HCT116 (cell line): ENCODE measurements at regions not wholly inside any gene's neighbourhood (a gene's known extent, or its start where the extent isn't known, plus 50 kb on each side); places are given as distances from the start of the nearest gene placed in this dataset.

Source experiments
- ATAC-seq: fragments of 200-7000 bp; cut with Tn5 transposase; 2 replicates; pipeline ENCODE4 v1.9.1; 2020; ENCODE audit warnings: mild to moderate bottlenecking, moderate library complexity
- BruUV-seq: library from RNA; stranded (reverse); fragments of 400-500 nt; replicated peaks from 2 replicates; lab custom pipeline; 2021; lab: Mats Ljungman, UMichigan
- CTCF ChIA-PET: fragments of 300-600 bp; sonication (Branson Sonifier 250); formaldehyde crosslinking; loops from one replicate; lab custom pipeline; 2021; ENCODE audit warnings: antibody characterized with exemption; lab: Charles Lee
- POLR2A ChIA-PET: fragments of 300-600, 350-600 bp; sonication (Branson Sonifier 250); formaldehyde crosslinking; loops from one replicate; lab custom pipeline; 2021; ENCODE audit warnings: antibody characterized with exemption; lab: Charles Lee
- RAD21 ChIA-PET, 2 experiments: fragments of 300-600 bp; sonication (Branson Sonifier 250); formaldehyde crosslinking; loops; one replicate each; lab custom pipeline; 2023; ENCODE audit warnings: low total read pairs in 2 of 2; ENCODE audit not compliant: uncharacterized antibody in 2 of 2, unreplicated experiment in 2 of 2, low non-redundant PET in 1 of 2; lab: Charles Lee
- DNase-seq: peaks from one replicate; pipeline ENCODE4 v3.0.0-alpha.2; 2010; ENCODE audit warnings: low read depth, low spot score
- H2AFZ ChIP-seq: fragments of 200-600 bp; shearing (Covaris generic), sonication (generic); 2 replicates; pipeline ENCODE4 v1.6.1; 2017; ENCODE audit warnings: low read depth, mixed run types, mixed read lengths, antibody characterized with exemption, low read length; ENCODE audit not compliant: poor library complexity, severe bottlenecking
- H3K27ac ChIP-seq: 2 replicates; pipeline ENCODE4 v1.5.1; 2012; ENCODE audit warnings: low read depth, low read length
- H3K27me3 ChIP-seq: fragments of 200-600 bp; sonication (generic); 2 replicates; pipeline ENCODE4 v1.6.1; 2016; ENCODE audit warnings: mixed run types, low read length, mixed read lengths; ENCODE audit not compliant: insufficient read depth
- H3K36me3 ChIP-seq, 2 experiments: fragments of 200-500 bp in 1 of 2; fragments of 200-600 bp in 1 of 2; sonication (Bioruptor generic) in 1 of 2; sonication (generic) in 1 of 2; 2 replicates each; pipeline versions ENCODE4 v1.5.1 to v1.6.1; 2014 to 2016; ENCODE audit warnings: low read length in 2 of 2, inconsistent platforms in 1 of 2, mixed read lengths in 1 of 2, mixed run types in 1 of 2; ENCODE audit not compliant: insufficient read depth in 2 of 2, control insufficient read depth in 1 of 2
- H3K4me1 ChIP-seq, 2 experiments: fragments of 200-600 bp in 1 of 2; sonication (generic) in 1 of 2; 2 replicates each; pipeline versions ENCODE4 v1.5.1 to v1.6.1; 2012 to 2017; ENCODE audit warnings: low read length in 2 of 2, inconsistent platforms in 1 of 2, mild to moderate bottlenecking in 1 of 2, mixed read lengths in 1 of 2, mixed run types in 1 of 2, moderate library complexity in 1 of 2; ENCODE audit not compliant: insufficient read depth in 2 of 2, control insufficient read depth in 1 of 2
- H3K4me2 ChIP-seq: fragments of 200-600 bp; sonication (generic); 2 replicates; pipeline ENCODE4 v1.6.1; 2017; ENCODE audit warnings: mixed run types, low read length, mixed read lengths
- H3K4me3 ChIP-seq, 2 experiments: fragments of 200-600 bp in 1 of 2; sonication (generic) in 1 of 2; replicated peaks in 1 of 2; 2 replicates each; pipeline ENCODE4 v1.5.1; 2011 to 2016; ENCODE audit warnings: low read length in 2 of 2, control low read depth in 1 of 2, low read depth in 1 of 2, mild to moderate bottlenecking in 1 of 2, mixed read lengths in 1 of 2, mixed run types in 1 of 2
- H3K79me2 ChIP-seq: fragments of 200-600 bp; sonication (generic); 2 replicates; pipeline ENCODE4 v1.6.1; 2017; ENCODE audit warnings: mild to moderate bottlenecking, mixed run types, low read length, moderate library complexity, mixed read lengths; ENCODE audit not compliant: insufficient read depth
- H3K9ac ChIP-seq: fragments of 200-600 bp; sonication (generic); 2 replicates; pipeline ENCODE4 v1.6.1; 2016; ENCODE audit warnings: low read length, mixed read lengths
- H3K9me2 ChIP-seq: fragments of 200-600 bp; sonication (generic), shearing (Covaris generic); 2 replicates; pipeline ENCODE4 v1.6.1; 2017; ENCODE audit warnings: mixed run types, mild to moderate bottlenecking, moderate library complexity; ENCODE audit not compliant: insufficient read depth
- H3K9me3 ChIP-seq, 2 experiments: fragments of 200-500 bp in 1 of 2; fragments of 200-600 bp in 1 of 2; sonication (Bioruptor generic) in 1 of 2; sonication (generic) in 1 of 2; 2 replicates each; pipeline ENCODE4 v1.6.1; 2014 to 2017; ENCODE audit warnings: low read length in 2 of 2, mixed read lengths in 2 of 2, inconsistent platforms in 1 of 2, low read depth in 1 of 2, mild to moderate bottlenecking in 1 of 2, mixed run types in 1 of 2, moderate library complexity in 1 of 2; ENCODE audit not compliant: control insufficient read depth in 1 of 2, insufficient read depth in 1 of 2
- H4K20me1 ChIP-seq: fragments of 200-600 bp; sonication (generic), shearing (Covaris generic); 2 replicates; pipeline ENCODE4 v1.6.1; 2017; ENCODE audit warnings: mixed run types, mild to moderate bottlenecking, moderate library complexity; ENCODE audit not compliant: insufficient read depth
- CBX3 ChIP-seq: IDR thresholded peaks from 2 replicates; pipeline ENCODE4 v1.6.1; 2012; ENCODE audit warnings: low read depth
- CEBPB ChIP-seq: IDR thresholded peaks from 2 replicates; pipeline ENCODE4 v1.6.1; 2012; ENCODE audit warnings: low read depth
- ELF1 ChIP-seq: IDR thresholded peaks from 2 replicates; pipeline ENCODE4 v1.6.1; 2012; ENCODE audit warnings: low read depth, borderline replicate concordance
- EZH2phosphoT487 ChIP-seq: fragments of 200-600 bp; IDR thresholded peaks from 2 replicates; pipeline ENCODE4 v1.6.1; 2018; ENCODE audit warnings: antibody characterized with exemption, borderline replicate concordance
- FOSL1 ChIP-seq: IDR thresholded peaks from 2 replicates; pipeline ENCODE4 v1.6.1; 2012; ENCODE audit warnings: low read depth
- JUND ChIP-seq: IDR thresholded peaks from 2 replicates; pipeline ENCODE4 v1.6.1; 2012
- MAX ChIP-seq: IDR thresholded peaks from 2 replicates; pipeline ENCODE4 v1.6.1; 2012
- POLR2A ChIP-seq: IDR thresholded peaks from 2 replicates; pipeline ENCODE4 v1.7.0; 2011; ENCODE audit warnings: borderline replicate concordance; ENCODE audit not compliant: insufficient read depth, insufficient read length; ENCODE audit errors: extremely low read depth
- RAD21 ChIP-seq: IDR thresholded peaks from 2 replicates; pipeline ENCODE4 v1.6.1; 2012; ENCODE audit warnings: low read depth, mild to moderate bottlenecking
- SIN3A ChIP-seq: IDR thresholded peaks from 2 replicates; pipeline ENCODE4 v1.6.1; 2012; ENCODE audit warnings: low read depth
- SP1 ChIP-seq: IDR thresholded peaks from 2 replicates; pipeline ENCODE4 v1.6.1; 2012; ENCODE audit warnings: low read depth
- TCF7L2 ChIP-seq: IDR thresholded peaks from 2 replicates; pipeline ENCODE4 v1.7.0; 2011; ENCODE audit warnings: borderline replicate concordance, inconsistent platforms; ENCODE audit not compliant: insufficient read depth, insufficient read length; ENCODE audit errors: extremely low read depth
- YY1 ChIP-seq: IDR thresholded peaks from 2 replicates; pipeline ENCODE4 v1.6.1; 2011; ENCODE audit warnings: low read length, low read depth, moderate library complexity, mild to moderate bottlenecking; ENCODE audit not compliant: insufficient replicate concordance; ENCODE audit errors: extremely low read depth
- ZFX ChIP-seq: fragments of 450-650 bp; IDR thresholded peaks from 2 replicates; pipeline ENCODE4 v1.6.1; 2017
- ZNF274 ChIP-seq: fragments of 200-500 bp; sonication (Bioruptor generic); IDR thresholded peaks from 2 replicates; pipeline ENCODE4 v1.6.1; 2014; ENCODE audit warnings: mild to moderate bottlenecking, low read depth, low read length, inconsistent platforms
- intact Hi-C: fragments of 100-400 bp; cut with micrococcal nuclease; formaldehyde crosslinking; loops from 2 replicates; pipeline ENCODE4 v1.10.0; 2022

- no peak for ATAC-seq
- Histone ChIP-seq H3K9ac (no peak overlapping the region), H2AFZ (no peak overlapping the region), H3K27me3 (no peaks in the 10 kb centered on the region), H3K4me1 (no peaks in the 10 kb centered on the region), H3K4me3 (no peak overlapping the region), H3K4me2 (no peak overlapping the region), H3K27ac (no peak overlapping the region), H3K79me2 (no peaks in the 10 kb centered on the region), H3K9me3 (no peaks in the 10 kb centered on the region), H3K36me3 (no peaks in the 10 kb centered on the region), H4K20me1 (no peaks in the 10 kb centered on the region), H3K9me2 (no peaks in the 10 kb centered on the region)
- ChIA-PET RAD21 (no interaction called here), POLR2A (no interaction called here), CTCF (no interaction called here)
- DNase-seq, result no peak
- intact Hi-C loops, result no loop called here
- no peak for TF ChIP-seq SIN3A
- no peak for TF ChIP-seq TCF7L2
- no peak for TF ChIP-seq ZFX
- no peak for TF ChIP-seq FOSL1
- TF ChIP-seq ELF1, result no peak
- TF ChIP-seq RAD21, result no peak
- no peak for TF ChIP-seq YY1
- no peak for TF ChIP-seq POLR2A
- no peak for TF ChIP-seq ZNF274
- no TSS peak for BruUV-seq
Measured at GRCh38 chr10:58041901-58042300, 225.8 kb downstream of the IPMK start.

- ChIA-PET POLR2A (no interaction called here), RAD21 (no interaction called here), CTCF (no interaction called here)
- Histone ChIP-seq H4K20me1 (no peaks in the 10 kb centered on the region; the same call in 1 of the 2 replicates), H3K9me3 (no peaks in the 10 kb centered on the region), H2AFZ (no peak overlapping the region), H3K9me2 (no peaks in the 10 kb centered on the region), H3K27me3 (no peaks in the 10 kb centered on the region), H3K9ac (no peak overlapping the region), H3K36me3 (no peaks in the 10 kb centered on the region), H3K4me2 (no peak overlapping the region), H3K4me1 (no peaks in the 10 kb centered on the region; a peak in 1 of 4 replicates), H3K4me3 (no peak overlapping the region), H3K79me2 (no peaks in the 10 kb centered on the region), H3K27ac (no peak overlapping the region)
- no TSS peak for BruUV-seq
- intact Hi-C loops, result no loop called here
- TF ChIP-seq MAX (no peak), SP1 (no peak), ZNF274 (no peak), EZH2phosphoT487 (no peak), FOSL1 (no peak), ELF1 (no peak), JUND (no peak), CBX3 (no peak), TCF7L2 (no peak), CEBPB (no peak)
- ATAC-seq, result no peak
- no peak for DNase-seq
Measured at GRCh38 chr10:58030208-58030607, 237.5 kb downstream of the IPMK start.
